NCI-H526 treated with DMSO at 0.1 percent for 48 hours (cell line): ENCODE measurements at regions not wholly inside any gene's neighbourhood (a gene's known extent, or its start where the extent isn't known, plus 50 kb on each side); places are given as distances from the start of the nearest gene placed in this dataset.

Experiments
- DNase-seq: peaks from one replicate; lab custom pipeline; 2025; lab: John Stamatoyannopoulos, UW

- DNase-seq: no peak
These were observed 58.6 kb upstream of the GK2 start for GRCh38 chr4:79466621-79467020.
